ENCODE measurements at regions not wholly inside any gene's neighbourhood (a gene's known extent, or its start where the extent isn't known, plus 50 kb on each side); places are given as distances from the start of the nearest gene placed in this dataset.
"Not testable (repeated sequence)": the region's sequence is repeated elsewhere in the genome, so short reads cannot be mapped to it uniquely, and the experiment has no call there.

DNA sequence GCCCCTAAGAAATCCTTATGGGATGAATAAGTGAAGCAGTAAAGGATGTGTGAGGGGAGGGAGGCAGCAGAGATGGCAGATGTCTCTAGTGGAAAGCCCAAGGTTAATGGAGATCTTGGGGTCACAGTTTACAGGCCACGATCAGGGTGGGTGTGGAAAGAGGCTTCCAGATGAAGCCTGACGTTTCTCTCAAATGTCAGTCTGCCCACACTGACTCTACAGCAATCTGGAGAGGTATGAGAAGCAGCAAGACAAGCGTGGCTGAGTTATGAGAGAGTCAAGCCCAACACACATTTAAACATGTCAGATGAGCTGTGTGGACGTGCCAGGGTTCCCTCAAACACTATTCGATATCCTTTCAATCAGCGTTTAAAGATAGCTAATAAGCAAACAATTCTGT lies 308.2 kb downstream of the BCL2L11 start:
- TF ChIP-seq, protein P1, sequence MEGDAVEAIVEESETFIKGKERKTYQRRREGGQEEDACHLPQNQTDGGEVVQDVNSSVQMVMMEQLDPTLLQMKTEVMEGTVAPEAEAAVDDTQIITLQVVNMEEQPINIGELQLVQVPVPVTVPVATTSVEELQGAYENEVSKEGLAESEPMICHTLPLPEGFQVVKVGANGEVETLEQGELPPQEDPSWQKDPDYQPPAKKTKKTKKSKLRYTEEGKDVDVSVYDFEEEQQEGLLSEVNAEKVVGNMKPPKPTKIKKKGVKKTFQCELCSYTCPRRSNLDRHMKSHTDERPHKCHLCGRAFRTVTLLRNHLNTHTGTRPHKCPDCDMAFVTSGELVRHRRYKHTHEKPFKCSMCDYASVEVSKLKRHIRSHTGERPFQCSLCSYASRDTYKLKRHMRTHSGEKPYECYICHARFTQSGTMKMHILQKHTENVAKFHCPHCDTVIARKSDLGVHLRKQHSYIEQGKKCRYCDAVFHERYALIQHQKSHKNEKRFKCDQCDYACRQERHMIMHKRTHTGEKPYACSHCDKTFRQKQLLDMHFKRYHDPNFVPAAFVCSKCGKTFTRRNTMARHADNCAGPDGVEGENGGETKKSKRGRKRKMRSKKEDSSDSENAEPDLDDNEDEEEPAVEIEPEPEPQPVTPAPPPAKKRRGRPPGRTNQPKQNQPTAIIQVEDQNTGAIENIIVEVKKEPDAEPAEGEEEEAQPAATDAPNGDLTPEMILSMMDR (IDR thresholded peaks at IDR 0.05) = not testable (repeated sequence)
- TF ChIP-seq POLR2AphosphoS5, EP300 (IDR thresholded peaks at IDR 0.05): not testable (repeated sequence)

All from sigmoid colon (tissue), 4 donors.